Calu3 (cell line): ENCODE measurements at regions not wholly inside any gene's neighbourhood (a gene's known extent, or its start where the extent isn't known, plus 50 kb on each side); places are given as distances from the start of the nearest gene placed in this dataset.

Experiments used
- BruUV-seq: library from RNA; stranded (reverse); fragments of 400-500 nt; replicated peaks from 2 replicates; lab custom pipeline; 2021; lab: Mats Ljungman, UMichigan
- CTCF ChIA-PET: fragments of 300-600 bp; sonication (Branson Sonifier 250); formaldehyde crosslinking; loops from one replicate; lab custom pipeline; 2022; ENCODE audit warnings: antibody characterized with exemption; lab: Charles Lee
- DNase-seq: peaks from one replicate; pipeline ENCODE4 v3.0.0; 2022
- H3K27ac Mint-ChIP-seq: one replicate; pipeline ENCODE4 v1.8.0; 2022; ENCODE audit warnings: mixed read lengths; ENCODE audit not compliant: unreplicated experiment
- H3K27me3 Mint-ChIP-seq: one replicate; pipeline ENCODE4 v1.8.0; 2022; ENCODE audit warnings: mixed read lengths; ENCODE audit not compliant: unreplicated experiment
- H3K36me3 Mint-ChIP-seq: one replicate; pipeline ENCODE4 v1.8.0; 2022; ENCODE audit warnings: mild to moderate bottlenecking, moderate library complexity, mixed read lengths; ENCODE audit not compliant: insufficient read depth, unreplicated experiment
- H3K4me1 Mint-ChIP-seq: one replicate; pipeline ENCODE4 v1.8.0; 2022; ENCODE audit warnings: mild to moderate bottlenecking, low read depth, mixed read lengths; ENCODE audit not compliant: unreplicated experiment
- H3K4me3 Mint-ChIP-seq: one replicate; pipeline ENCODE4 v1.8.0; 2022; ENCODE audit warnings: mild to moderate bottlenecking, low read depth, moderate library complexity, mixed read lengths; ENCODE audit not compliant: unreplicated experiment
- H3K9me3 Mint-ChIP-seq: one replicate; pipeline ENCODE4 v1.8.0; 2022; ENCODE audit warnings: low read depth, mixed read lengths; ENCODE audit not compliant: unreplicated experiment
- intact Hi-C: fragments of 100-400 bp; cut with micrococcal nuclease; formaldehyde crosslinking; loops from one replicate; pipeline ENCODE4 v1.10.0; 2022; ENCODE audit not compliant: unreplicated experiment
- TF ChIP-seq, protein P1 (sequence below): fragments of 200-600 bp; IDR thresholded peaks from one replicate; pipeline ENCODE4 v1.8.0; 2022; ENCODE audit warnings: antibody characterized with exemption; ENCODE audit not compliant: unreplicated experiment

DNA sequence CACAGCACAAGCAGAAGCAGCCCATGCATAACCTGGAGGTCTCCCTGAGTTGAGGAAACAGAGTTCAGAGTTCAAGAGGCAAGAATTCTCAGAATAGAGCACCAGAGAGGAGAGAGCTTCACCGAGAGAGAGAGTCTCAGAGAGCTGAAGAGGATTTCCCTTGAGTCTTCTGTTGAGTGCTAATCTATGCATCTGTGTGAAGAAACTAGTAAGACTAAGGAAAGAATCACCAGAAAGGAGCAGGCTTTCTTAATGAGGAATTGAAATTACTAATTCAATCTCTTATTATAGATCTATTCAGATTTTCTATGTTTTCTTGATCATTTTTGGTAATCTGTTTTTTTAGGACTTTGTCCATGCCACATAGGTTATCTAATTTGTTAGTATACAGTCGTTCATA lies 89.3 kb upstream of the CTAGE1 start:
- intact Hi-C loops: no loop called here
- CTCF ChIA-PET: no interaction called here
- BruUV-seq: no TSS peak

DNA sequence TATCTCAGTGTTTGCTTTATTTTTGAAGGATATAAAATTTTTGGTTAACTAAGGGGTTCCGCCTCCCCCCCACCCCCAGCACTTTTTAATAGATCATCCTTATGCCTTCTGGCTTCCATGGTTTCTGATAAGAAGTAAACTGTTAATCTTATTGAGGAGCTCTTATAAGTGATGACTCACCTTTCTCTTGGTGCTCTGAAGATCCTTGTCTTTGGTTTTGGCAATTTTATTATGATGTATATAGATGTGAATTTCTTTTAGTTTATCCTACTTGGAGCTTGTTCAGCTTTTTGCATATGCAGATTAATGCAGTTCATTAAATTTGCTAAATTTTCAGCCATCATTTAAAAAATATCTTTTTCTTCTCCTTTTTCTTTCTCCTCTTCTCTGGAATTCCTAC lies 91.7 kb upstream of the CTAGE1 start:
- no peak for DNase-seq
- CTCF ChIA-PET: no interaction called here
- Mint-ChIP-seq H3K36me3 (no peaks in the 10 kb centered on the region), H3K27me3 (no peaks in the 10 kb centered on the region), H3K4me3 (no peak overlapping the region), H3K27ac (no peak overlapping the region), H3K9me3 (peaks cover 5% of the 10 kb centered on the region), H3K4me1 (peaks cover 13% of the 10 kb centered on the region)
- TF ChIP-seq, protein P1, sequence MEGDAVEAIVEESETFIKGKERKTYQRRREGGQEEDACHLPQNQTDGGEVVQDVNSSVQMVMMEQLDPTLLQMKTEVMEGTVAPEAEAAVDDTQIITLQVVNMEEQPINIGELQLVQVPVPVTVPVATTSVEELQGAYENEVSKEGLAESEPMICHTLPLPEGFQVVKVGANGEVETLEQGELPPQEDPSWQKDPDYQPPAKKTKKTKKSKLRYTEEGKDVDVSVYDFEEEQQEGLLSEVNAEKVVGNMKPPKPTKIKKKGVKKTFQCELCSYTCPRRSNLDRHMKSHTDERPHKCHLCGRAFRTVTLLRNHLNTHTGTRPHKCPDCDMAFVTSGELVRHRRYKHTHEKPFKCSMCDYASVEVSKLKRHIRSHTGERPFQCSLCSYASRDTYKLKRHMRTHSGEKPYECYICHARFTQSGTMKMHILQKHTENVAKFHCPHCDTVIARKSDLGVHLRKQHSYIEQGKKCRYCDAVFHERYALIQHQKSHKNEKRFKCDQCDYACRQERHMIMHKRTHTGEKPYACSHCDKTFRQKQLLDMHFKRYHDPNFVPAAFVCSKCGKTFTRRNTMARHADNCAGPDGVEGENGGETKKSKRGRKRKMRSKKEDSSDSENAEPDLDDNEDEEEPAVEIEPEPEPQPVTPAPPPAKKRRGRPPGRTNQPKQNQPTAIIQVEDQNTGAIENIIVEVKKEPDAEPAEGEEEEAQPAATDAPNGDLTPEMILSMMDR: no peak
- BruUV-seq: no TSS peak
- intact Hi-C loops: no loop called here

More for the DNA sequence above, 89.3 kb upstream of the CTAGE1 start:
- DNase-seq: no peak
- Mint-ChIP-seq H3K36me3 (no peaks in the 10 kb centered on the region), H3K4me1 (peaks cover 17% of the 10 kb centered on the region), H3K27ac (no peak overlapping the region), H3K27me3 (no peaks in the 10 kb centered on the region), H3K9me3 (peaks cover 5% of the 10 kb centered on the region), H3K4me3 (no peak overlapping the region)
- TF ChIP-seq, protein P1: no peak

DNA sequence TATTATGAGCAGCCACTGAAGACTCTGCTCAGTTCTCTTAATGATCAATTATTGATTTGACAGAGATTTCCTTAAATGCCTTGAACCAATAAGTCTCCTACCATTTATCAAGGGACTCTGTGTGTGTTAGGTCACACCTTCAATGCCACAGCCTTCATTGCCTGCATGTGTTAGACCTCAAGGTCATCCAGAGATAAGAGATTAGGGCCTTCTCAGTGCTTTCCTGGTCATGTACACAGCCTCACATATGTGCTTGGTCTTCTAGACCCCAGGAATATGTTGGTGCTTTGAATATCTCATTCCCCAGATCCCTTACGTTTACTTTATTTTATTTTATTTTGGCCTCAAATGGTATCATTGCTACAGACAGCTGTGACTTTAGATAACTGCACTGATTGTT lies 93.0 kb upstream of the CTAGE1 start:
- TF ChIP-seq, protein P1: no peak
- CTCF ChIA-PET: no interaction called here
- no peak overlapping the region for H3K4me3 Mint-ChIP-seq
- no peak for DNase-seq
- no peak overlapping the region for H3K27ac Mint-ChIP-seq
- peaks cover 5% of the 10 kb centered on the region for H3K9me3 Mint-ChIP-seq
- H3K36me3 Mint-ChIP-seq: no peaks in the 10 kb centered on the region
- H3K4me1 Mint-ChIP-seq: no peaks in the 10 kb centered on the region
- intact Hi-C loops: no loop called here
- no TSS peak for BruUV-seq
- no peaks in the 10 kb centered on the region for H3K27me3 Mint-ChIP-seq

DNA sequence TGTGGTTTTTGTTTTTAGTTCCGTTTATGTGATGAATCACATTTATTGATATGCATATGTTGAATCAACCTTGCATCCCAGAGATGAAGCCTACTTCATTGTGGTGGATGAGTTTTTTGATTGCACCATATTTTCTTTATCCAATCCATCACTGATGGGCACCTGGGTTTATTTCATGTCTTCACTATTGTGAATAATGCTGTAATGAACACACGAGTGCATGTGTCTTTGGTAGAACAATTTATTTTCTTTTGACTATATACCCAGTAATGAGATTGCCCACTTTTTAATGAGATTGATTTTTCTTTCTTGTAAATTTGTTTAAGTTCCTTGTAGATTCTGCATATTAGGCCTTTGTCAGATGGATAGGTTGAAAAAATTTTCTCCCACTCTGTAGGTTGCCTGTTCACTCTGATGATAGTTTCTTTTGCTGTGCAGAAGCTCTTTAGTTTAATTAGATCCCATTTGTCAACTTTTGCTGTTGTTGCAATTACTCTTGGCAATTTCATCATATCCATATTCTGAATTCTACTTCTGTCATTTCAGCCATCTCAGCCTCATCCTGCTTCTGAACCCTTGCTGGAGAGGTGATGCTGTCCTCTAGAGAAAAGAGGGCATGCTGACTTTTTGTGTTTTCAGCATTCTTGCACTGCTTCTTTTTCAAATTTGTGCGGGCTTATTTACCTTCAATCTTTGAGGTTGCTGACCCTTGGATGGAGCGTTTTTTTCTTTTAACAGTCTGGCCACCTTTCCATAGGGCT lies 96.2 kb upstream of the CTAGE1 start:
- TF ChIP-seq, protein P1: no peak
- Mint-ChIP-seq H3K9me3 (peaks cover 5% of the 10 kb centered on the region), H3K36me3 (no peaks in the 10 kb centered on the region), H3K27ac (no peak overlapping the region), H3K4me3 (no peak overlapping the region), H3K4me1 (no peaks in the 10 kb centered on the region), H3K27me3 (no peaks in the 10 kb centered on the region)
- CTCF ChIA-PET: no interaction called here
- intact Hi-C loops: no loop called here
- no peak for DNase-seq
- no TSS peak for BruUV-seq
